AG10803 (cell line): ENCODE measurements at regions not wholly inside any gene's neighbourhood (a gene's known extent, or its start where the extent isn't known, plus 50 kb on each side); places are given as distances from the start of the nearest gene placed in this dataset.

ENCODE experiments used
- DNase-seq: peaks from one replicate; pipeline ENCODE4 v3.0.0; 2010; ENCODE audit warnings: low read depth
- H3K4me3 ChIP-seq: 2 replicates; pipeline ENCODE4 v1.5.1; 2011; ENCODE audit warnings: mild to moderate bottlenecking, low read length, control low read depth
- TF ChIP-seq, protein P1 (sequence below): conservative IDR thresholded peaks from 2 replicates; pipeline ENCODE4 v1.5.1; 2011; ENCODE audit warnings: mild to moderate bottlenecking, low read length, control low read depth, inconsistent platforms

DNA sequence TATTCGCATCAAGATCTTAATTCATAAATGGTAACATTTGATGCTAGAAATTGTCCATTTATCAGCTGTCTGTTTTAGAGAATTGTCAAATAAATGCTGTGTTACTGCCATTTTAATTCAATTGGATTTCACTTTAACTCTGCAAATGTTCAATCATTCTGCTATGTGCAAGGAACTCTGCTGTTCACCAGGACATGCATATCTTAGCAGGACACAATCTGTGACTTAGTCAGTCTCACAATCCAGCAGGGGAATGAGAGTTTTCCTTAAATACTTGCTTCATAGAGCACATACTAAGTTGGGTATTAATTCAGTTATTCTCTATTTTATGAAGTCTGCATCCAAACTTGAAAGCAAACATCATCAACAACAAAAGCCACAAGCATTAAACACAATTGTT lies 488.7 kb upstream of the MEF2C start:
- TF ChIP-seq, protein P1, sequence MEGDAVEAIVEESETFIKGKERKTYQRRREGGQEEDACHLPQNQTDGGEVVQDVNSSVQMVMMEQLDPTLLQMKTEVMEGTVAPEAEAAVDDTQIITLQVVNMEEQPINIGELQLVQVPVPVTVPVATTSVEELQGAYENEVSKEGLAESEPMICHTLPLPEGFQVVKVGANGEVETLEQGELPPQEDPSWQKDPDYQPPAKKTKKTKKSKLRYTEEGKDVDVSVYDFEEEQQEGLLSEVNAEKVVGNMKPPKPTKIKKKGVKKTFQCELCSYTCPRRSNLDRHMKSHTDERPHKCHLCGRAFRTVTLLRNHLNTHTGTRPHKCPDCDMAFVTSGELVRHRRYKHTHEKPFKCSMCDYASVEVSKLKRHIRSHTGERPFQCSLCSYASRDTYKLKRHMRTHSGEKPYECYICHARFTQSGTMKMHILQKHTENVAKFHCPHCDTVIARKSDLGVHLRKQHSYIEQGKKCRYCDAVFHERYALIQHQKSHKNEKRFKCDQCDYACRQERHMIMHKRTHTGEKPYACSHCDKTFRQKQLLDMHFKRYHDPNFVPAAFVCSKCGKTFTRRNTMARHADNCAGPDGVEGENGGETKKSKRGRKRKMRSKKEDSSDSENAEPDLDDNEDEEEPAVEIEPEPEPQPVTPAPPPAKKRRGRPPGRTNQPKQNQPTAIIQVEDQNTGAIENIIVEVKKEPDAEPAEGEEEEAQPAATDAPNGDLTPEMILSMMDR = no peak
- H3K4me3 ChIP-seq = no peak overlapping the region
- no peak for DNase-seq

DNA sequence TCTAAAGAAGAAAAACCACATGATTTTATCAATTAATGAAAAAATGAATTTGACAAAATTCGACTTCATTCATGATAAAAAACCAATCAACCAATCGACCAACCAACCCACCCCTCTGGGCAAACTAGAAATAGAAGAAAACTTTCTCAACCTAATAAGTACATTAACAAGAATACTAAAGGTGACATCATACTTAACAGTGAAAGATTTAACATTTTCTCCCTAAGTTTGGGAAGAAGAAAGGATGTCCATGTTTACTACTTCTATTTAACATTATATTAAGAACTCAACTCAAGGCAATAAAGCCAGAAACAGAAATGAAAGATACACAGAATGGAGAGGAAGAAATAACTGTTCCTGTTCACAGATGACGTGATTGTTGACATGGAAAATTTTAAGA lies 476.1 kb upstream of the MEF2C start:
- no peak for DNase-seq
- no peak overlapping the region for H3K4me3 ChIP-seq
- TF ChIP-seq, protein P1 = no peak

DNA sequence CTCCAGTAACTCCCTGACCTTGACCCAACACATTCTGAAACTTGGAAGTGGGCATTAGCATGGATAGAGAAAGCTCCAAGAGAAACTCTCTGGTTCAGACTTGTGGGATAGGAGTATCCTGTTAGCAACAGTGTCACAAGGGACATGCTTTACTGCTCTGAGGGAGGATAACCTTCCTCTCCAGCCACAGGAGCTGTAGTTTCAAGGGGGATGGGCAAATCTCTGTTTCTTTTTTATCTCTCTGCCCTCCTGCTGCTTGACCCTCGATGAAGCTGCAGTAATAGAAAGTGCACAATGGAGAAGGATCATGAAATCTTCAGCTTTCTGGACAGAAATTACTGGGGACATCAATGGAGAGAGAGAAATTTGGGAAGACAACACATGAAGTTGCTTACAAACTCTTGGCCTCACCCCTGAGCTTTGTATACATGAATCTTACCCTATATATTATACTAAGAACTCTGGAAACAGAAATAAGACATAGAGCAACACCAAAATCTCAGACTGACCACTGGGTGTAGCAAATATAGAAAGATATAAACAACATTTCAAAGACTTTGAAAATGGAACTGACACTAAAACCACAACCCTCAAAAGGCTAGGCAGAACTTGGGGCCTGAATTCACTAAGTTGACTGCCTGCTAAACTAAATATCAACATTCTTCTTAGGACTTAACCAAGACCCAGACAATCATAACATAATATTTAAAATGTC lies 471.0 kb upstream of the MEF2C start:
- H3K4me3 ChIP-seq = no peak overlapping the region
- DNase-seq = no peak
- TF ChIP-seq, protein P1 = no peak

DNA sequence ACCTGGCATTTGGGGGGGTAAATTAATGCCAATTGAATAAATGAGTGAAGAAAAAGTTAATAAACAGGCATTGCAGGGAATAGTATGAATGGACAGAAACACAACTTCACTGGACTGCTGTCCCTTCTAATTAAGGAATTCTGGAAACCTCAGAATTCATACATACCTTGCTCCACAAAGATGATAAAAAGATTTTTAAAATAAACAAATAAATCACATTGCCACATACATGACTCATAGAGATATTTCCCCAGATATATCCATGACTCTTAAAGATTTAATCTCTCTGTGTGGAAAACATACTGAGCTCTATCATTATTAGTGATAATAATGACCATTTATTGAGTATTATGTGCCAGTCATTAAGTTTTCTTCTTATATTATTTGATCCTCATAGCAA lies 469.0 kb upstream of the MEF2C start:
- H3K4me3 ChIP-seq = no peak overlapping the region
- DNase-seq = peak; percentile 8
- TF ChIP-seq, protein P1 = no peak

DNA sequence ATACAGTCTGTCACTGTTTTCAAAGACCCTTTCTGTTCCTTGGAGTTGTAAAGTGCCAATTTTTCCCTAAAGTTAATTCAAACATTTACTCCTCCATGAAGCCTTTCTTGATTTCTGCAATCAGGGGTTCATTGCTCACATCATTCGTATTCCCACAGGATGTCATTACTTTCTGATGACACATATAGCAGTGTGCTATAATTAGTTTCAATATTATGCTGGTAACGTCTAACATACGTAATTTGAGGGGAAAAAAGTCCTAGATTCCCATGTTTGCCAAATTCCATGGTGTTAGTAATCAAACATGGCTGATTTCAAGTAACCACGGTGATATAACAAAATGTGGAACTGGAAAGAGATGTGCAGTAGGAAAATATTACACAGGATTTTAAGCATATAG lies 468.2 kb upstream of the MEF2C start:
- TF ChIP-seq, protein P1 = no peak
- peak; percentile 73 for DNase-seq
- no peak overlapping the region for H3K4me3 ChIP-seq

DNA sequence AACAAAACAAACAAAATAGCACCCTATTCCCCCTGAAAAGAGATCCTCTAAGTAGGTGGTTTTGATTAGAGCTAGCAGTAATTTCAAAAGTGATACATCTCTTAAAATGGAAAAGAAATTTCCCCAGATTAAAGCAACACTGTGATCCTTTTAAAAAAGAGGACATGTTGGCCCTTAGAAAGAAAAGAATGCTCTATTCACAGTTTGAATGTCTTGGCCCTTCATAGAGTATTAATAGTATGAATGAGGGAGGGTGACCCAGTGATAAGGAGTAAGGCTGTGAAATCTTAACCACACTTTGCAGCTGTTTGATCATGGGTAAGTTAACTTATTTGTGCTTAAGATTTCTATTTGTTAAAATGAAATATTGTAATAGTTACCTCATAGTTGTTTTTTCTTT lies 467.7 kb upstream of the MEF2C start:
- H3K4me3 ChIP-seq = no peak overlapping the region
- TF ChIP-seq, protein P1 = no peak
- DNase-seq = no peak

DNA sequence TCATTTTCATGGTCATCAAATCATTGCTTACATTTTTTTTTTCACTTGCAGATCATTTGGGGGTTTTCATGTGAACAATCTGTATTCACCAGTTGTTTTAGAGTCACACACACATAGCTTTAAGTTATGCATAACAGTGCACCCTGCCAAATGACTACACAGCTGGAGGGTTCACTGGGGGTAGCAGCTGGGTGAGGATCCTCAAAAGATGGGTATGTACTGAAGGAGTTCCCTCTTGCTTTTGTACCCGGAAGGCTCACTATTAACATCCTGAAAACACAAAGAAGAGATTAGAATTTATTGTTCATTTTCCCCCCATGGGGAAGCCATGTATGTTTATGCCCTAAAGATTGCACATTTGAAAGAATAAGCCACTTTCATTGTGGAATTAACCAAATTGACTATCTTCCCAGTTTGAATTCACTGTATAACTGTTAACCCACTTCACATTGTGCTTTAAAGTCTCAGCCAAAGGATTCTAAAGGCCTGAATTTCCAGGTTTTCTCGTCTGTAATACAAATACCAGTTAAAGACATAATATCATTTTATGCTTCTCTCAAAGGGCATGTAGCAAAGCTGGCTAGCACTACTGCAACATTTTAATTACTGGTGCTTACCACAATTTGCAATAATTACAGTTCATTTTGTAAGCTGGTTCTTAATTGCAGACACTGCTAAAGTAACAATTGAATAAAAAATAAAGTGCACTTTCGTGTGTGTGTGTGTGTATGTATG lies 466.4 kb upstream of the MEF2C start:
- H3K4me3 ChIP-seq = no peak overlapping the region
- TF ChIP-seq, protein P1 = no peak
- no peak for DNase-seq
